Colon (tissue), 2 donors: ENCODE measurements at regions not wholly inside any gene's neighbourhood (a gene's known extent, or its start where the extent isn't known, plus 50 kb on each side); places are given as distances from the start of the nearest gene placed in this dataset.
"Not testable (repeated sequence)": the region's sequence is repeated elsewhere in the genome, so short reads cannot be mapped to it uniquely, and the experiment has no call there.

Experiments used
- FAIRE-seq: peaks from 2 replicates; lab custom pipeline; 2012; peaks lifted over from hg19 to GRCh38; lab: Jason Lieb, UNC
- donor health status: control.
- donor health status: control.

DNA sequence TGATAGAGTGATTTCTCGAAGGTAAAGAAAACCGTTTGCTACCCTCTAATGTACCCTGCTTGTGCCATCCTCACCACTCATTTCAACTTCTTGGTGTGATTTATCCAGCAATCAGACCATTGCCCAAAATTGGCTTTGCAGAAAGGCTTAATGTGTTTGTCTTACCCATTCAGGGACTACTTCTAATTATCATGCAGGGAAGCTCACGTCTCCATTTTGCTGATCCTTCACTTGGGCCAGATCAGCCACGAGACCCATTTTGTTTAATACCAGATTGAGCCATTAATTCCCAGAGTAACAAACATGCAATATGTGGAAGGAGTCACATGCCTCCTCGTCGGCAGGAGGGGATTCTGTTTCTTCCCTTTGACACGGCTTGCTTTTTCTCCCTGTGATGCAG lies 51.1 kb upstream of the CRY1 start:
- FAIRE-seq = no peak

DNA sequence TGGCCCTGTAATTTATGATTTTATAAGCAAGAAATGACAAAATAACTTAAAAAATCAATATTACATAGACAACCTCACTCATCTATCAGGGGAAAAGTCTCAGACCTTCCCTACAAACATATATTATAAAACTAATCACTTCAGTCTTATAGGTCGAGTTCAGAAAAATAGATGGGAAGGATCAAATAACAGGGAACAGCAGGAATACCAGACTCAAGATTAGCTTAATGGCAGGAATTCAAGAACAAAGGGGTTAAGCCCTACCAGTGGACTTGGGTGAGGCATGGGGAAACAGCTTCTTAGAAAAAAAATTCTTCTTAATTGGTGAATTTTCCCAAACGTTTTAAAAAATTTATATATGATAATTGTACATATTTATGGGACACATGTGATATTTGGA lies 51.6 kb upstream of the CRY1 start:
- FAIRE-seq = no peak

DNA sequence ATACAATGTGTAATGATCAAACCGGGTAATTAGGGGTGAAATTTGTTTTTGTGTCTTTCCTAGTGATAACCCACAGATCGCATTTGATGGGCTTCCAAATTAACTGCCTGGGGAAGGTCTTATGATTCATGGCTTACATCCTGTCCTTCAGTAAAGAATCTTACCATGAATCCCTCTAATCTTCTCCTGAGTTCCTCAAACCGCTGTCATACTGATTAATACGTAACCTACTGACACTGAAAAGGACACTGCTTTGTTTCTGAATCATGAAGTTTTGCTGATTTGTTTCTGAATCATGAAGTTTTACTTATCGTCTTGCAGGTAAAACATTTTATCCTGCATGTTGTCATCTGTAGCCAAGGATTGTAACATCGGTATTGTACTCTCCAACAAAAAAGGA lies 52.0 kb upstream of the CRY1 start:
- FAIRE-seq = no peak

DNA sequence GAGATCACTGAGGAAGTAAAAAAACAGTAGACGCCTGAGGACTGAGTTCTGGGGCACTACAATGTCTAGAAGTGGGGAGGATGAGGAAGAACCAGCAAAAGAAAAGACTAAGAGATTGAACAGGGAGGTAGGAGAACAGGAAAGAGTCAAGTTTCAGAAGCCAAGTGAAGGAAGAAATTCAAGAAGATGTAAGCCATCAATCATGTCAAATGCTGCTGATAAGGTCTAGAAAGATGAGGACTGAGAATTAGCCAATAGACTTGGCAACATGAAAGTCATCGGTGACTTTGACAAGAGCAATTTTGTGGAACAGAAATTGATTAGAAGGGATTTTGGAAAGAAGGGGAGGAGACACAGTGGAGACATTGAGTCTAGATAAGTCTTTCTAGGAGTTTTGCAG lies 54.8 kb upstream of the CRY1 start:
- no peak for FAIRE-seq

DNA sequence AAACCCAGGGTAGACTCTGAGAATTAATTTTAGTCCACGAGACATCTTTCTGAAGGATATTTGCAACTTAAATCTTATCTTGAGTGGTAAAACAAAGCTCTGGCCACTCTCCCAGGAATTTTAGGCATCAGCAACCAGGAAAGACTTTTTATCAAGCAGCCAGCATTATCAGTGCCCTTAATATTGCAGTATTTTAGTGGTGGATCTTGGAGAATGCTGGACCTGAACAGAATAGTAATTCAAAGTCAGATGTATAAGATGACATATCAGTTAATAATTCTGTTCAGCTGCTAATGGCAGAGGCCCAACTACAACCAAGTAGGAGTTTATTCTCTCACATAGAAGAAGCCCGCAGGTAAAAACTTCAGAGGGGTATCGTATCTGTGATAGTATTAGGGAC lies 59.0 kb upstream of the CRY1 start:
- no peak for FAIRE-seq

DNA sequence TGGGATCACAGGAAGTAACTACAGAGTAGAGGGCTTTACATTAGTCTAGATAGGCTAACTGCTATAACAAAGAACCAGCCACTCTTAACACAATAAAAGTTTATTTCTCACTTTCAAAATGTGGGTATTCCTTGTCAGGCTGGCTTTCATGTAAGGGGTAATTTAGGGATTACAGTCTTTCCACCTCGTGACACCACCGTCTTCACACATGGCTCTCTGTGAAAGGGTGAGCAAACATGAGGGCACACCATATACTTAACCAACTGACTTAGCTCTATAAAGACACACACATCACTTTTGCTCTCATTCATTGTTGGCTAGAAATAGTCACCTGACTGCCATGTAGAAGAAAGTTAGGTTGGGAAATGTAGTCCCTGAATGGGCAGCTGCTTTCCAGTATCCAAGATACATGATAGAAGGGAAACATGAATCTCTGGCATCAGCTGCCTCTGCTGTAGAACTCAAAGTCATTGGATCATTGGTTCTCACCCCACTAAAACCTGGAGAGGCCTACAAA lies 66.1 kb upstream of the CRY1 start:
- no peak for FAIRE-seq

DNA sequence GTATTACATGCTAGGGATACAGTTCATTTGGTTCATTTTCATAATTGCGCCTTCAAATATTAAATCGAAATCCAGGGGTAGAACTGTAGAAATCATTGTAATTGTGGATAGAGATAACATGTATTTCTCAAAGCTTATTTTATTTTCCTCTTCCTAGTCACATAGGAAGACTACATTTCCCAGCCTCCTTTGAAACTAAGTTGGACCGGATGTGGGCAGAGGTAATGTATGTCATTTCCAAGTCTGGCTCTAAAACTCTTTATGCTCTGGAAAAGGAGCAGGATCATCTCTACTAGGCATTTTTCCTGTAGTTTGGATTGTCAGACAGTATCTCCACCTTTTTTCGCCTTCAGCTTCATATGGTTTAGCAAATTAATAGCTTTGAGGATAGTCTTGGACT lies 70.1 kb upstream of the CRY1 start:
- no peak for FAIRE-seq

DNA sequence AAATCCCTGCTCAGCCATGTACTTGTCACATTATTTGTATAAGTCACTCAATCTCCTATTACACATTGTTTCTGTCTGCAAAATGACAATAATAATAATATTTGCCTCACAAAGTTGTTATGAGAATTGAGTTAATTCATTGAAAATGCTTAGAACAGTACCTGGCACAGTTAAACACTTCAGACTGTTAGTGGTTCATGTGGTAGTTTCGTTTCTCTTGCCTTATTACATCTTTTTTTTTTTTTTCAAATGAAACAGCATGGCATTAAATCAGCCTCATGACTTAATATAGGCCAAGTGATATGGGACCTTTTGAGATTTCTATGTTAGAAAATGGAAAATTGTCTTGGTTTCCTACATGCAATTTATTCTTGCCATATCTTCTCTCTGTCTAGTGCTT lies 71.0 kb upstream of the CRY1 start:
- FAIRE-seq = no peak

DNA sequence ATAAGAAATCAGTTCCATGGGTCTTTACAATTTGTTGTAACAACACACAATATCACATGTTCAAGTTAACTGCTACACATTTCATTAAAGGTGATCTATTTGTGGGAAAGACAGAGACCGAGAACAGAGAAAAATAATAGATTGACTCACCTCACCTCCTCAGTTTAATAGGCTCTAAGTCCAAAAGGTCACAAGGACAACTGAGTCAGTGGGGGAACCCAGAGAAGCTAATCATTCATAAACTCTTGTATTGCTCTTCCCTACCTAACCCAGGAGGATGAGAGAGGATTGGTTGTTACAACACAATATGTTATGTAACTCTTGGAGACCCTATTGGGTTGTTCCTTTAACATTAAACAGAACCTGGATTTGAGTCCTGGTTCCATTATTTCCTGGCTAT lies 72.2 kb upstream of the CRY1 start:
- no peak for FAIRE-seq

DNA sequence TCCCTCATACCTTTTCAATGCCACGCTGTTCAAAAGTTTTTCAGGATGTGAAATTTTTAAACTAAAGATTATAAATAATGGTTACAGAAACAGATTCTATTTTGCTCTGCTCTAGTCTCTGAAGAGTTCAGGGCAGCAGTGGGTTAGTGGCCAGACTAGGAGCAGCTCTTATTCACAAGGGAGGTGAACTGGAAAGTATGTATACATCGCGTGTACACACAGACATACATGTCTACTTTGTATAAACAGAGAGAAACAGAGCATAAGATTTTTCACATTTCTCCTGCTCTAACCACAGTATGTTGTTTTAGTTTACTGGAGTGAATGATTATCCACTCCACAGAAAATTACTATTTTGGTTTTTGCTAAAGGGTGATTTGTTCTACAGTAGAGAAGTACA lies 74.4 kb upstream of the CRY1 start:
- no peak for FAIRE-seq

DNA sequence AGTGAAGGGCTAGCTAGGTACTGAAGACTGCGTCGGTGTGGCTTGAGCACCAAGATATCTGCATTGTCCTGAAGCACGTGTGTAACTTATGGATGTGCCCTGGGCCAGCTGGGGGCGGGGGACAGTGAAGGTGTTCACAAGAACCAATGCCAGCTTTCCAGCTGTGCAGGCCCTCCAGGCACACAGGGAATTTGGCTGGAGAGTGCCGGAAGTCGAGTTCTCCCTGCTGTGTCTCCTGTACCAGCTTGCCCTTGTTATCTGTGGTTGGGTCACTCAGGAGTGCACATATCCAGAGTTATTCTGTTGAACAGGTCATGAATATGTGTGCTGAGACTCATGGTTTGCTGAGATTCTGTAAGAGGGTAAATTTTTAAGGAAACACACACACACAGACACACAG lies 75.9 kb upstream of the CRY1 start:
- FAIRE-seq = no peak

DNA sequence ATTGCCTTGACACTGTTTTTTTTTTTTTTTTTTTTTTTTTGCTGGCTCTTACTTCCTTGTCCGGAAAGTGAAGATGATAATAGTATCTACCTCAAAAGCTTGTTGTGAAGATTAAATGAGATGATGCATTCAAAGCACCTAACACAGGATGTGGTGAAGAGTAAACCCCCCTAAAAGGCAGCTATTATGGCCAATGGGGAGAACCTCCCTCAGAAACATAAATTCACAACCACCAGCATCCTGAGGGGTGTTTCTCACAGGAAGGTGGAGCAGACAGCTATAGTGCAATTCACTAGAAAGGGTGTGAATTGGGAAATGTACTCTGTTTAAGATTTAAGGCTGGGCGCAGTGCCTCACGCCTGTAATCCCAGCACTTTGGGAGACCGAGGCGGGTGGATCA lies 85.4 kb upstream of the CRY1 start:
- no peak for FAIRE-seq

DNA sequence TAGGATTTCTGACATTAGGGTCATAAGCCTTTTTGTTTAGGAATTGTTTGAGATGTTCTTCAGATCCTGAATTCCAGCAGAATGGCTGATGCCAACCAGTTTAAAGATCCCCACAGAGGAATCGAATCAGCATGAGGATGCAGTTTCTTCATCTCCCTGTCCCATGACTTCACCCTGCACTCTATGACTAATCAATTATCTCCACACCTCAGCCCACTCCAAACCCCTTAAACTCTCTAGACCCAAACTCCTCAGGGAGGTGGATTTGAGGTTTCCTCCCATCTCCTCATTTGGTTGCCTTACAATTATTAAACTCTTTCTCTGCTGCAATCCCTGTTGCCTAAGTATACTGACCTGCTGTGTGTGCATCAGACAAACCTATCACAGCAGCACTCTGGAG lies 86.5 kb upstream of the CRY1 start:
- FAIRE-seq = no peak

DNA sequence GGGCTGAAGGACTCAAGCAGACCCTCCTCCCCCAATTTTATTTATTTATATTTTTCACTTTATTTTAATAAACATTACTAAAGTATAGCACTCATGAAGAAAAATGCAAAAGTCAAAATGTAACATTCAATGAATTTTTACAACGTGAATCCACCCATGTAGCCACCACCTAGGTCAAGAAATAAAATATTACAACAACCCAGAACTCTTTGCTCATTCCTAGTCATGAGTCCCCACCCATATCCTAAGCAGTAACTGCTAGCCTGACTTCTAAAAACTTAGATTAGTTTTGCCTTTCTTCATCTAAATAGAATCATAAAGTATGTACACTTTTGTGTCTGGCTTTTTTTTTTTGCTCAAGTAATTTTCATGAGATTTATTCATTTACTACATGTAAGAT lies 86.9 kb upstream of the CRY1 start:
- no peak for FAIRE-seq

DNA sequence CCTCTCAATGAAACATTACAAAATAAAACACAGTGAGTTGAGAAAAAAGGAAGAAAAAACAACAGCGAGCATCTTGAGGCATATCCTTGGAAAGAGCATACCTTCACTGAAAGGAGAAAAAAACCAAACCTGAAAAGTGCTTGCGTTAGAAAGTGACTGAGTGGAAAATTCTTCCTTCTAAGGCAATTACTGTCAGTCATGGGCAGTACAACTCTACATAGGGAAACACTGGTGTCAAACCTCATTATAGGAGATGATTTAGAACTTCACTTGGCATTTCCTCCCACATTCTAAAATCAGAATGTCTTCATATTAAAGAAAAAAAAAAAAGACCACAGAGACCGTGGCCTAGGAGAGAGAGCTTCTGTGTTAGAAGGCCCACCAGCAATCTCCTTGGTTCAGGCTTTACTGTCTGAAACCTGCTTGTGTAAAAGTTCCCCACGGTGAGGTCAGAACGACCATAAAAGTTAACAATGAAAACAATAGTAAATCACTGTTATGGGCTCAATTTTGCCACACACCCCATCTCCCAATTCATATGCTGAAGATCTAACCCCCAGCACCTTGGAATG lies 91.1 kb upstream of the CRY1 start:
- no peak for FAIRE-seq

DNA sequence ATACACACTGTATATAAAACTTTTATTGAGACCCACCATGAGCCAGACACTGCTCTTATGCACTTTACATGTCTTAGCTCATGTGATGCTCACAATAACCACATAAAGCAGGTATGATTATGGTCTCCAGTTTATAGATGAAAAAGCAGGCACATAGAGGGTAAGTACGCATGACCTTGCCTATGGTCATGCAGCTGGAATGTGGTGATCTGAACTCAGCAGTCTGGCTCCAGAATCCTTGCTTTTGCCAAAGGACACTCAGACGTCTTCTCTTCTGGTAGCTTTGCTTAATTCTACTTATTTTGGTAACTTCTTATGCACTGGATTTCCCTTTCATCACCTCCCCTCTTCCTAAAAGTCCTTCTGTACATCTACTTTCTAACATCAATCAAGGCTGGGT lies 103.3 kb upstream of the CRY1 start:
- FAIRE-seq = no peak

DNA sequence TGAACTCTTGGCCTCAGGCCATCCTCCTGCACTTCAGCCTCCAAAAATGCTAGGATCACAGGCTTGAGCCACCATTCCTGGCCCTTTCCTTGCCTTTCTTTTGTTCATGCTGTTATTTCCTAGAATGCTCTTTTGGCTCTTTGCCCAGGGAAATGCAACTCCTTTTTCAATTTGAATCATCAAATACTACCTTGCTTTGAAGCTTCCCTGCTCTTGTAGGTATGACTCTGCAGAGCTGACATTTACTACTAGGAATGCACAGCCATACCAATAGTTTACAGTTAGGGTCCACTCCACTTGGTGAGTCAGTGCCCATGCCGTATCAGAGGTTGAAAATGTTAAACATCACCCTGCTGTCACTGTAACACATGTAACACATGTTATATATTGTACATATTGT lies 107.0 kb upstream of the CRY1 start:
- no peak for FAIRE-seq

DNA sequence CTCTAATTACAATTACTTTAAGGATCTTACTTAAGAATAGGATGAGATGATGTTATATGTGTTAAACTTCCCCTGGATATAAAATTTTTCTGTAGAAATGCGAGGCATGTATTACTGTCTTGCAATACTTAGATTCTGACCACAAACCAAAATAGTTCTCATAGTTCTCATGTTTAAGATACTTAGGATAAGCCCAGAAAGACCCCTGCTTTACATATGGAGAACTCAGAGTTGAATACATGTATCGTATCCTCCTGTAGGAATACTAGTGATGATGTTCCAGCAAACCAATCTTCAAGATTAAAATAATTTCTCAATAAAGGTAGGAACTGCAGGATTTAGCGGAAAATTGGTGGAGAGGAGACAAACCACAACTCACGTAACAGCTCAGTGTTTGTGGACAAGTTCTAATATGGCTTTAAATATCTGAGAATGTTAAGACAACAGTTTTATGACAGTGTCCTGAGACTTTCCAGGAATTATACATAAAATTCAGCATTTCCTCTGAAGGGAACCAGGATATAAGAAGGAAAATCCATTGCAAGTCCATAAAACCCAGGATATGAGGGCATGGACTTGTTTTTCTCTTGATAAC lies 114.7 kb upstream of the CRY1 start:
- FAIRE-seq = no peak

DNA sequence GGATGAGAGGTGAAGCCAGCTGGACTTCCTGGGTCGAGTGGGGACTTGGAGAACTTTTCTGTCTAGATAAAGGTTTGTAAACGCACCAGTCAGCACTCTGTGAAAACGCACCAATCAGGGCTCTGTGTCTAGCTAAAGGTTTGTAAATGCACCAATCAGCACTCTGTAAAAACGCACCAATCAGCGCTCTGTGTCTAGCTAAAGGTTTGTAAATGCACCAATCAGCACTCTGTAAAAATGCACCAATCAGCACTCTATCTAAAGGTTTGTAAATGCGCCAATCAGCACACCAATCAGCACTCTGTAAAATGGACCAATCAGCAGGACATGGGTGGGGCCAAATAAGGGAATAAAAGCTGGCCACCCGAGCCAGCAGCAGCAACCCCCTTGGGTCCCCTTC lies 116.4 kb upstream of the CRY1 start:
- FAIRE-seq = not testable (repeated sequence)

DNA sequence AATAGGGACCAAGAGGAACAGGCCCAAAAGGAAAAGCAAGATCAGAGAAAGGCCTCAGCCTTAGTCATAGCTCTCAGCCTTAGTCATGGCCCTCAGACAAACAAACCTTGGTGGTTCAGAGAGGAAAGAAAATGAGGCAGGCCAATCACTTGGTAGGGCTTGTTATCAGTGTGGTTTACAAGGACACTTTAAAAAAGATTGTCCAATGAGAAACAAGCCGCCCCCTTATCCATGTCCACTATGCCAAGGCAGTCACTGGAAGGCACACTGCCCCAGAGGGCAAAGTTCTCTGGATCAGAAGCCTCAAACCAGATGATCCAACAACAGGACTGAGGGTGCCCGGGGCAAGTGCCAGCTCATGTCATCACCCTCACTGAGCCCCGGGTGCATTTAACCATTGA lies 121.0 kb upstream of the CRY1 start:
- FAIRE-seq = not testable (repeated sequence)

DNA sequence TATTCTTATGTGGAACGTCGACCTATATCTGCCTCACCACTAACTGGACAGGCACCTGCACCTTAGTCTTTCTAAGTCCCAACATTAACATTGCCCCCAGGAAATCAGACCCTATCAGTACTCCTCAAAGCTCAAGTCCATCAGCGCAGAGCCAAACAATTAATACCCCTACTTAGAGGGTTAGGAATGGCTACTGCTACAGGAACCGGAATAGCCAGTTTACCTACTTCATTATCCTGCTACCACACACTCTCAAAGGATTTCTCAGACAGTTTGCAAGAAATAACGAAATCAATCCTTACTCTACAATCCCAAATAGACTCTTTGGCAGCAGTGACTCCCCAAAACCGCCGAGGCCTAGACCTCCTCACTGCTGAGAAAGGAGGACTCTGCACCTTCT lies 123.1 kb upstream of the CRY1 start:
- FAIRE-seq = not testable (repeated sequence)

DNA sequence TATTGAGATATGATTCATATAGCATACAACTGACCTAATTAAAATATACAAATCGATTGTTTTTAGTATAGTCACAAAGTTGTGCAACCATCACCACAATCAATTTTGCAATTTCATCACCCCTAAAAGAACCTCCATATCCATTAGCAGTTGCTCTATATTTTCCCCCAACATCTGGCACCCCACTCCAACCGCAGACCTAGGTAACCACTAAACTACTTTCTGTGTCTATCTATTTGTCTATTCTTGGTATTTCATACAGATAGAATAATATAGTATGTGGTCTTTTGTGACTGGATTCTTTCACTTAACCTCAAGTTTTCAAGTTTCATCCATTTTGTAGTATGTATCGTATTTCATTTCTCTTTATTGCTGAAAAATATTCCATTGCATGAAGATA lies 126.0 kb upstream of the CRY1 start:
- FAIRE-seq = no peak

DNA sequence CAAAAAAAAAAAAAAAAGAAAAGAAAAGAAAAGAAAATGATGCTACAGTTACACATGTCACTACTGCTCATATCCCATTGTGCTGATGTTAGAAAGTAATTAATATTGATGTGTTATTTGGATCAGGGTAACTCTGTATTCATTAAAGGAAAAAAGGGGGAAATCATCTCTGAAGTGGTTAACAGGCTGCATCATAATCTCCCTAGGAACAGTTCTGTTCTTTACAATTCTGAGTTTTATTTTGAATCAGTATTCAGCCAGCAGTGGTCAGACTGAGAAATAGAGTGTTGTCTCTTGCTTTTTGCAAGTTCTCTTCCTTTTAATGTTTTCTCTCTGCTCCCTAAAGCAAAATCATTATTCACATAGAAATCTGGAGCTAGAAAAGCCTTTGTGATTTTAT lies 128.6 kb upstream of the CRY1 start:
- no peak for FAIRE-seq

DNA sequence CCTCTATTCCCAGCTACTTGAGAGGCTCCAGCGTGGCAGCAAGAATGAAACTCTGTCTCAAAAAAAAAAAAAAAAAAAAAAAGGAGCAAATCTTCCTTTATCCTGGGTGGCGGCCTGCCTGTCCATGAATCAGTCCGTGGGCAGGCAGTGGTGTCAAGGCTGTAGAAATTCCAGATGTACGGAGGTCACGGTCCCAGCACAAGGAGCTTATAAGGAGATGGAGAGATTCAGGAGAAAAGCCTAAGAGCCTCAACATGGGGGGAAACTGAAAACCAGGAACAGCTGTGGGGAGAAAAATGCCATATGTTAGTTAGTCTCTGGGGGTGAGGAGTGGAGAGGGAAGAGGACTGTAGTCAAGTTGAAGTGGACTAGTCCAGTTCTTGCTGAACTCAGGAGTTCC lies 130.5 kb upstream of the CRY1 start:
- FAIRE-seq = no peak

DNA sequence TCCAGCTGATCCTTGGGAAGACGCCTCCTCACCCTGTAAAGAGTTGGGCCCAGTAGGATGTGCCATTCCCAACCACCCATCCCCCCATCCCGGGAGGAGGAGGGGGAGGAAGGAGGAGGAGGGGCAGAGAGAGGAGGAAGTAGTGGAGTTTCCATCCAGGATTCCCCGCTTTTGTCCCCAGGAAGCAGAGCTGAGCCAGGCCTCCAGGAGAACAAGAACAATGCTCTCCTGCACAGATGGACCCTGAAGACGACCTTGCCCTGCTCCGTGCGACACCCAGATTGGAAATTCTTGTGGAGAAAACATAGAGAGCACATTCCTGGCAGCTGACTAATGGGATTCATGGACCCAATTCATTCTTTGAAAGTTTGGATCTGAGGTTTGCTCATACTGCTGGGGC lies 132.3 kb upstream of the CRY1 start:
- no peak for FAIRE-seq
